ENCODE measurements at regions not wholly inside any gene's neighbourhood (a gene's known extent, or its start where the extent isn't known, plus 50 kb on each side); places are given as distances from the start of the nearest gene placed in this dataset.
"Not testable (repeated sequence)": the region's sequence is repeated elsewhere in the genome, so short reads cannot be mapped to it uniquely, and the experiment has no call there.

GRCh38 chr2:34810456-34810855 lies 1211.4 kb upstream of the FAM98A start:
- Mint-ChIP-seq H3K27ac (ENCODE audit: unreplicated experiment) (no peak overlapping the region), H3K4me3 (ENCODE audit: unreplicated experiment) (no peak overlapping the region), H3K27me3 (ENCODE audit: low read depth) (peaks cover 4% of the 10 kb centered on the region), H3K4me1 (ENCODE audit: low read depth) (no peaks in the 10 kb centered on the region), H3K36me3 (ENCODE audit: low read depth) (no peaks in the 10 kb centered on the region), H3K9me3 (ENCODE audit: low read depth) (no peaks in the 10 kb centered on the region)
- TF ChIP-seq CTCF (IDR thresholded peaks at IDR 0.05) = no peak
- no peak for DNase-seq (ENCODE audit: low spot score)

DNA sequence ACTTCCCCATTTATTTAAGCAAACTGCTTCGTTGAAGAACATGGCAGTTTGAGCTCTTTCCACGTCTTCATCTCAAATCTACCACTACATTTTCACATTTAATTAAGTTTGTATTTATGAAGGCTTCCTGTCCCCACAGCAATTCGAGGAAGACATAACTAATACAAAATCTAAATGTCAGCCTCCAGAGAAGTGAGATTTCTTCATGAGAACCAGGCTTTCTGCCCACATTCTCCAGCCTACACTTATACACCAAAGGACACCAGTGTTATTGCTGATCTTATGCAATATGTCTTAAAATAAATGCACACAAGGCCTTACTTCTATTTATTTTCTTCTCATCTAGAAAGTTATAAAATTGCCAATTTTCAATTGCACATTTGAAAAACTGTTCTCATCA lies 1209.3 kb upstream of the FAM98A start:
- Mint-ChIP-seq H3K9me3 (ENCODE audit: low read depth) (no peaks in the 10 kb centered on the region), H3K36me3 (ENCODE audit: low read depth) (no peaks in the 10 kb centered on the region), H3K4me3 (ENCODE audit: unreplicated experiment) (no peak overlapping the region), H3K27ac (ENCODE audit: unreplicated experiment) (no peak overlapping the region), H3K27me3 (ENCODE audit: low read depth) (peaks cover 2% of the 10 kb centered on the region), H3K4me1 (ENCODE audit: low read depth) (no peaks in the 10 kb centered on the region)
- DNase-seq (ENCODE audit: low spot score) = no peak
- no peak for TF ChIP-seq CTCF (IDR thresholded peaks at IDR 0.05)

GRCh38 chr2:34806891-34807290 lies 1207.8 kb upstream of the FAM98A start:
- Mint-ChIP-seq H3K4me3 (ENCODE audit: unreplicated experiment) (no peak overlapping the region), H3K27ac (ENCODE audit: unreplicated experiment) (no peak overlapping the region), H3K36me3 (ENCODE audit: low read depth) (no peaks in the 10 kb centered on the region), H3K4me1 (ENCODE audit: low read depth) (no peaks in the 10 kb centered on the region), H3K27me3 (ENCODE audit: low read depth) (peaks cover 2% of the 10 kb centered on the region), H3K9me3 (ENCODE audit: low read depth) (no peaks in the 10 kb centered on the region)
- no peak for DNase-seq (ENCODE audit: low spot score)
- no peak for TF ChIP-seq CTCF (IDR thresholded peaks at IDR 0.05)

- Mint-ChIP-seq H3K9me3 (ENCODE audit: low read depth) (no peaks in the 10 kb centered on the region), H3K27ac (ENCODE audit: unreplicated experiment) (no peak overlapping the region), H3K4me1 (ENCODE audit: low read depth) (no peaks in the 10 kb centered on the region), H3K4me3 (ENCODE audit: unreplicated experiment) (no peak overlapping the region), H3K36me3 (ENCODE audit: low read depth) (no peaks in the 10 kb centered on the region), H3K27me3 (ENCODE audit: low read depth) (peaks cover 2% of the 10 kb centered on the region)
- TF ChIP-seq CTCF (IDR thresholded peaks at IDR 0.05) = no peak
- DNase-seq (ENCODE audit: low spot score) = no peak
These were observed 1207.3 kb upstream of the FAM98A start for GRCh38 chr2:34806396-34806795.

DNA sequence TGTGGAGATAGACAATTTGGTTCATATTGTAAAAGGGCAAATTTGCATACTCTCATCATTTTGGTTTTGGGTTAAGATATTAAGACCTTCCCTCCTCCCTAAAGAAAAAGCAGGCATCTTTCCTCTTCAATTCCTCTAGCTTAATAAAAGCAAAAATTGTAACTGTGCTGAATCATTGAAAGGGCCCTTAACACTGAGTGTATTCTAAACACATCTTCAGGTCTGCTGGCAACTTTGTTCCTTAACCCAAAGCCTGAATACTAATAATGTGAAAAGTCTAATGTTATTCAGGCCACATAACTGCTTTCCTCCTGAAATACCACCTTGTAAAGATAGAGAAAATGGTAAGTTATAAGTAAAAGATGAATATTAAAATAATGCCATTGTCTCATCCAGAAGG lies 1200.5 kb upstream of the FAM98A start:
- no peak for DNase-seq (ENCODE audit: low spot score)
- TF ChIP-seq CTCF (IDR thresholded peaks at IDR 0.05) = no peak

GRCh38 chr2:34795586-34795985 lies 1196.5 kb upstream of the FAM98A start:
- not testable (repeated sequence) for H3K4me1 Mint-ChIP-seq (ENCODE audit: low read depth); H3K36me3 Mint-ChIP-seq (ENCODE audit: low read depth); H3K27ac Mint-ChIP-seq (ENCODE audit: unreplicated experiment); H3K27me3 Mint-ChIP-seq (ENCODE audit: low read depth); DNase-seq (ENCODE audit: low spot score); H3K9me3 Mint-ChIP-seq (ENCODE audit: low read depth); H3K4me3 Mint-ChIP-seq (ENCODE audit: unreplicated experiment)

More for the DNA sequence above, 1200.5 kb upstream of the FAM98A start:
- no peaks in the 10 kb centered on the region for H3K36me3 Mint-ChIP-seq (ENCODE audit: low read depth)
- no peaks in the 10 kb centered on the region for H3K9me3 Mint-ChIP-seq (ENCODE audit: low read depth)
- H3K27ac Mint-ChIP-seq (ENCODE audit: unreplicated experiment) = no peak overlapping the region
- no peaks in the 10 kb centered on the region for H3K4me1 Mint-ChIP-seq (ENCODE audit: low read depth)
- H3K4me3 Mint-ChIP-seq (ENCODE audit: unreplicated experiment) = no peak overlapping the region
- no peaks in the 10 kb centered on the region for H3K27me3 Mint-ChIP-seq (ENCODE audit: low read depth)
